CD1c-positive myeloid dendritic cell (primary cell): ENCODE measurements at regions not wholly inside any gene's neighbourhood (a gene's known extent, or its start where the extent isn't known, plus 50 kb on each side); places are given as distances from the start of the nearest gene placed in this dataset.
"Not testable (repeated sequence)": the region's sequence is repeated elsewhere in the genome, so short reads cannot be mapped to it uniquely, and the experiment has no call there.

Experiments
- DNase-seq: peaks from one replicate; pipeline ENCODE4 v3.0.0-alpha.2; 2016; ENCODE audit errors: extremely low spot score

DNA sequence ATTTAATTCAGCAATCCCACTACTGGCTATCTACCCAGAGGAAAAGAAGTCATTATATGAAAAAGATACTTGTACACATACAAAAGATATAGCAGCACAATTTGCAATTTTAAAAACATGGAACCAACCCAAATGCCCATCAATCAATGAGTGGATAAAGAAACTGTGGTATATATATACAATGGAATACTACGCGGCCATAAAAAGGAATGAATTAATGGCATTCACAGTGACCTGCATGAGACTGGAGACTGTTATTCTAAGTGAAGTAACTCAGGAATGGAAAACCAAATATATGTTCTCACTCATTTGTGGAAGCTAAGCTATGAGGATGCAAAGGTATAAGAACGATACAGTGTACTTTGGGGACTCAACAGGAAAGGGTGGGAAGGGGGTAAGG lies 102.8 kb upstream of the KCNMA1 start:
- DNase-seq = not testable (repeated sequence)

DNA sequence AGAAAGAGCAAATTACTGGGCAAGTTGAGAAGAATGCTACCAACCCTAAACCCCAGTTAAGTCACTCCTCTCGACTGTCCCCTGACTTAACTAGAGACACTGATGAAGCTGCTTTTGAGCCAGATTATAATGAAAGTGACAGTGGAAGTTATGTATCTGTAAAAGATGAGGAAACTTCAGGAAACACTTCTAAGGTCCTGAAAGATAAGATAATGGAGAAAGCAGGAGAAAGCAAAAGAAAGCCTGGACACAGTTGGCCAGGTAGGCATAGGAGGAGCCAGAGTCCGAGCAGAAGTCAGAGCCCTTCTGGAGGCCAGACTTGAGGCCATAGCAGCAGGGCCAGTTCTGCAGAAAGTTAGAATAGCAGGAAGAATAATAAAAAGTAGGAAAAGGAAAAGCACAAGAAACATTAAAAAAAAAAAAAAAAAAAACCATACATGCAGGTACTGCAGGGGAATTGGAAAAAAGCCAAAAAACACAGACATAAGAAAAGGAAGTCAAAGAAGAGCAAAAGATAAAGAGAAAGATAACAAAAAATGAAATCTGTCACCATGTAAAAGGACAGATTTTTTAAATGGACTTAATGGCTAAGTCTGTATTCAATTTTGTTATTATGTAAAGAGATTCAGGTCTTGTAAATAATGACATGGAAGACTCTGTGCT lies 101.0 kb upstream of the KCNMA1 start:
- DNase-seq = no peak

- no peak for DNase-seq
Measured at GRCh38 chr10:77737608-77738007, 100.0 kb upstream of the KCNMA1 start.

- DNase-seq = not testable (repeated sequence)
Measured at GRCh38 chr10:77735136-77735535, 97.5 kb upstream of the KCNMA1 start.

DNA sequence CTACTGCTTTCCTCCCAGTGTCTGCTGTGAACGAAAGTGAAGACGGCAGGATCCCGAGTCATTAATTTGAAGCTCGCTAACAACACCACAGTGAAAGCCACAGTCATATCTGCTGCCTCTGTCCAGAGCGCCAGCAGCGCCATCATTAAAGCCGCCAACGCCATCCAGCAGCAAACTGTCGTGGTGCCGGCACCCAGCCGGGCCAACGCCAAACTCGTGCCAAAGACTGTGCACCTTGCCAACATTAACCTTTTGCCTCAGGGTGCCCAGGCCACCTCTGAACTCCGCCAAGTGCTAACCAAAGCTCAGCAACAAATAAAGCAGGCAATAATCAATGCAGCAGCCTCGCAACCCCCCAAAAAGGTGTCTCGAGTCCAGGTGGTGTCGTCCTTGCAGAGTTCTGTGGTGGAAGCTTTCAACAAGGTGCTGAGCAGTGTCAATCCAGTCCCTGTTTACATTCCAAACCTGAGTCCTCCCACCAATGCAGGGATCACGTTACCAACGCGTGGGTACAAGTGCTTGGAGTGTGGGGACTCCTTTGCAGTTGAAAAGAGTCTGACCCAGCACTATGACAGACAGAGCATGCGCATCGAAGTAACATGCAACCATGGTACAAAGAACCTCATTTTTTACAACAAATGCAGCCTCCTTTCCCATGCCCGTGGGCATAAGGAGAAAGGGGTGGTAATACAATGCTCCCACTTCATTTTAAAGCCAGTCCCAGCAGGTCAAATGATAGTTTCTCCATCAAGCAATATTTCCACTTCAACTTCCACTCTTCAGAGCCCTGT lies 94.8 kb upstream of the KCNMA1 start:
- no peak for DNase-seq

- DNase-seq = no peak
Measured at GRCh38 chr10:77727481-77727880, 89.9 kb upstream of the KCNMA1 start.

GRCh38 chr10:77726732-77727131 lies 89.1 kb upstream of the KCNMA1 start:
- DNase-seq = no peak

DNA sequence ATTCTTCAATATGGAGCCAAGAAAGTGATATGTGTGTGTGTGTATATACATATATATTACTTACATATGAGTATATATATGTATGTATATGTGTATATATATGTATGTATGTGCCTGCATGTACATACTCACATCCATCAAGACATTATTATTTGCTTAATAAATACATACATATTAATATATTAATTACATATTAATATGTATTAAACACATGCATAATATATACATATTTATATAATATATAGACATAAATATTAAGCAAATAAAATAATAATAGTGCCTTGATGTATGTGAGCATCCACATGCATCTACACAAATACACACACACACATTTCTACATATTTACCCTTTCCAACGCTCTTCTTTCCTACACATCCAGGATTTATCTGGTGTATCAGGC lies 88.7 kb upstream of the KCNMA1 start:
- no peak for DNase-seq

DNA sequence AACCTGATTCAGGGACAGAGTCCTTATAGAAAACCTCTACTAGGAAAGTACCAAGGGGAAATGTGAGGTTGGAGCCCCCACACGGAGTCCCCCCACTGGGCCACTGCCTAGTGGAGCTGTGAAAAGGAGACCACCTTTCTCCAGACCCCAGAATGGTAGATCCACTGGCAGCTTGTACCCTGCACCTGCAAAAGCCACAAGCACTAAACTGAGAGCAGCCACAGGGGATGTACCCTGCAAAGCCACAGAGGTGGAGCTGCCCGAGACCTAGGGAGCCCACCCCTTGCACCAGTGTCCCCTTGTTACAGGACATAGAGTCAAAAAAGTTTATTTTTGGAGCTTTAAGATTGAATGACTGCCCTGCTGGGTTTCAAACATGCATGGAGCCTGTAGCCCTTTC lies 87.2 kb upstream of the KCNMA1 start:
- no peak for DNase-seq

- no peak for DNase-seq
Measured at GRCh38 chr10:77723376-77723775, 85.8 kb upstream of the KCNMA1 start.

- not testable (repeated sequence) for DNase-seq
Measured at GRCh38 chr10:77722956-77723355, 85.3 kb upstream of the KCNMA1 start.

- DNase-seq = no peak
Measured at GRCh38 chr10:77721815-77722214, 84.2 kb upstream of the KCNMA1 start.

DNA sequence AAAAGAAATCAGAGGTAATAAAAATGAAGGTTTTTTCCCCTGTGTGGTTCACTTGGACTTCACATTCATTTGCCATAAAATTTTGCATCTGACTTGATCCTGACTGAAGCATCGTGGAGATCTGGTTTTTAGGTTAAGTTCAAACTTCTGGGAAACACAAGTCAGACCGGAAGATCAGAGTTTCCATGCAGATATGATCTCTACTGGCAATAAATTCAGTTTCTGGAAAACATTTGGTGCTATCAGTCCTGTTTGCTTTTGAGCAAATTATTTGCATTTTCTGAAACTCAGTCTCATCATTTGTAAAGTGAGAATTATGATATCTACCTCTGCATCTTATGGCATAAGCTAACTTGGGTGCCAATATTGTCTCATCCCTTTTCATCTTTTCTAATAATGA lies 81.3 kb upstream of the KCNMA1 start:
- DNase-seq = no peak

- DNase-seq = not testable (repeated sequence)
Measured at GRCh38 chr10:77718312-77718711, 80.7 kb upstream of the KCNMA1 start.

DNA sequence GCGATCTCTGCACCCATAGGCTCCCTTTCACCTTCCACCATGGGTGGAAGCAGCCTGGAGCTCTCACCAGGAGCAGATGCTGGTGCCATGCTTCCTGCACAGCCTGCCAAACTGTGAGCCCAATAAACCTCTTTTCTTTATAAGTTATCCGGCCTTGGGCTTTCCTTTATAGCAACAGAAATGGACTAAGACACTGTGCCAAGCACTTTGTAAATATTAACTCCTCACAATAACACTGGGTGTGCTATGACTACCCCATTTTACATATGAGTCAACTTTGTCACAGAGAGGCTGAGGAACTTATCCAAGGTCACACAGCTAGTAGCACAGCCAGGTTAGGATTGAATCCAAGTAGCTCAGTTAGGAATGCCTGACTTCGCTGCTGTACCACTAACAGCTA lies 79.7 kb upstream of the KCNMA1 start:
- DNase-seq = no peak

DNA sequence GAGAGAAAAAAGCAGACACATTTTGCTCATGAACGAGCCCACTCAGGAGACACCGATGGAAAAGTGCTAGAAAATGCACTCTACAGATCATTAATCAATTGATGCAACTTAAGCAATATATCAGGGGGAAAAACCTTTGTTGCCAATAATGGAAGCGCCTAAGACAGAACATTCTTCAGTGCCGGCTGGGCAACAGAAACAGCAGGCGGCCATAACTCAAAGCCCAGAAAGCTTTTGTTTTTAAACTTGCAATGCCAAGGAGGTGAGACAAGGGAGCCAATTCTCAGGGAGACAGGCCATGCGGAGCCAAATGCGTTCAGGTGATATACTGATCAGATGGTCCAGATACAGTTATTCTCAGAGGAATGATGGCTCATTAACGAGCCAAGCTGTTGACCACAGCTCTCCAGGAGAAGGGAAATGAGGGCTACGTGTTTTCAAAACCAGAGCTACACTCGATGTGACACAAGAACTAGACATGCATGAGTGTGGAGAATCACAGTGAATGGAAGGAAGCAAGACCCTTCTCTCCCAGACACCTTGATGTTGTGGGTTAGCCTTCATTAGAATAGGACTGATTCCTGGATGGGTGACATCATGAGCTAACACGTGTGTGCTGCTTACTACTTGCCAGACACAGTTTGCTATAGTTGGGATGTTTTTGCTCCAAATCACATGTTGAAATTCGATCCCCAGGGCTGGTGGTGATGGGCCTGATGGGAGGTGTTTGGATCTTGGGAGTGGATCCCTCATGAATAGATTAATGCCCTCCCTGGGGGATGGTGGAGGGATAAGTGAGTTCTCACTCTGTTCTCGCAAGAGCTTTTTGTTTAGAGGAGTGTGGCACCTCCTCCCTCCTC lies 79.1 kb upstream of the KCNMA1 start:
- DNase-seq = no peak

DNA sequence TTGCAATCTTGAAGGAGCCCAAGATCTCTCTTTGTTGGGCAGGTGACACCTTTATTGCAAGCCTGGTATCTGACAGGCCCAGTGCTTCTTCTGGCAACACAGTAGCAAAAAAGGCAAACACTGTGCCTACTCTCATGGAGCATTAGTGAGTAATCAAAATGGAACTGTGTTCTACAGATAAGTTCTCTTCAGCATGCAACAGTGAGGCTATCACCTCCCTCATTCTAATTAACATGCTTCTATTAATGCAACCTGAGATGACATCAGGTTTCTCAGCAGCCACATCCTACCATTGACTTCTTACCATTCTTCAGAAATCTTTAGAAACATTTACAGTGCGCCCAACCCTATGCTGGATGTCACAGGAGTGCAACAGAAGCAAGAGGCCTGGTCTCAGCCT lies 77.9 kb upstream of the KCNMA1 start:
- no peak for DNase-seq

DNA sequence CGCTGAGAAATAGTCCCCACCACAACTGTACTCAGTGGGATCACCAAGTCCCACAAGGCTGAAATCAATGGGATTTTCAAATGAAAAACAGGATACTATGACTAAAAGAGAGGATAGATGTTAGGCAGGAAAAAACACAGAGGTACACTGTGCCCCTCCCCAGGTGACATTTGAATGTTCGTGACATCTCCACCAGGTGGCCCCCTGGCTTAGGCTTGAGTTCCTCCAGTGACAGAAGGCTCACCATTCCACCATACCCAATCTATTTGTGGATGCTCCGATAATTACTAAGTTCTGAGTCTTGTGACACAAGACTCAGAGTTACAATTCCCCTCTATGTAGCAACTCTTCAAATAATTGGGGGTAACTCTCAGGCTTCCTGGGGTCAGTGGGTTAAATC lies 77.5 kb upstream of the KCNMA1 start:
- no peak for DNase-seq

- DNase-seq = no peak
Measured at GRCh38 chr10:77713521-77714280, 76.1 kb upstream of the KCNMA1 start.

DNA sequence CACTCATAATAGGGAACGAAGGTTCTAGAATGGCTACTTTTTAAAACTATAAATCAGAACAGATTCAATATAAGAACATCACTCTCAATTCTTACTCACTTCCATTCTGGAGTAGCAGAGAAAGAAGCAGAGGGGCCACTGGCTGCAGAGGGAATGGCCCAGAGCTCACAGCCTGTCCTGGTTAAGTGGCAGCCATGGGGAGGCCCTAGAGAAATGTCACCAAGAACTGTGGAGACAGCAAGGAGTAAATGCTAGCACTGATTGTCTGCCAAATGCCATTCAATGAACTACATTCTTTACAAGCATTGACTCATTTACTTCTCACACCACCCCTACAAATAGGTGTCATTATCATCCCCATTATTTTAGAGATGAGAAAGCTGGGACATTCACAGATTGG lies 74.6 kb upstream of the KCNMA1 start:
- DNase-seq = no peak

GRCh38 chr10:77711683-77712049 lies 74.1 kb upstream of the KCNMA1 start:
- DNase-seq = no peak
